GM12878 (cell line): ENCODE measurements at regions not wholly inside any gene's neighbourhood (a gene's known extent, or its start where the extent isn't known, plus 50 kb on each side); places are given as distances from the start of the nearest gene placed in this dataset.

Experiments
- ATAC-seq: fragments of 200-7000 bp; cut with Tn5 transposase; 3 replicates; pipeline ENCODE4 v1.9.1; 2020; ENCODE audit warnings: mild to moderate bottlenecking, moderate library complexity
- BruUV-seq: library from RNA; stranded (reverse); fragments of 400-500 nt; replicated peaks from 2 replicates; lab custom pipeline; 2021; lab: Mats Ljungman, UMichigan
- CTCF ChIA-PET: fragments of 300-600 bp; sonication (Branson Sonifier 250); formaldehyde crosslinking; extraction: SDS; loops from one replicate; lab custom pipeline; 2021; ENCODE audit warnings: inconsistent platforms; lab: Yijun Ruan, JAX
- POLR2A ChIA-PET: fragments of 350-600 bp; formaldehyde crosslinking; extraction: SDS; loops from one replicate; lab custom pipeline; 2021; ENCODE audit warnings: inconsistent platforms; lab: Charles Lee
- RAD21 ChIA-PET: fragments of 300-600 bp; sonication (Branson Sonifier 250); formaldehyde crosslinking; loops from one replicate; lab custom pipeline; 2023; ENCODE audit warnings: antibody characterized with exemption; ENCODE audit not compliant: unreplicated experiment; lab: Charles Lee
- SMC1A ChIA-PET: fragments of 300-600 bp; sonication (Branson Sonifier 250); formaldehyde crosslinking; loops from one replicate; lab custom pipeline; 2023; ENCODE audit not compliant: unreplicated experiment, uncharacterized antibody; lab: Charles Lee
- DNase-seq: peaks from one replicate; pipeline ENCODE4 v3.0.0-alpha.2; 2011; ENCODE audit warnings: low read depth, low spot score
- FAIRE-seq: peaks from 3 replicates; lab custom pipeline; 2011; peaks lifted over from hg19 to GRCh38; lab: Jason Lieb, UNC
- H2AFZ ChIP-seq: 2 replicates; pipeline ENCODE4 v1.6.0; 2011; ENCODE audit warnings: low read depth, low read length, control low read depth; ENCODE audit not compliant: control insufficient read depth
- H3K27ac ChIP-seq: 2 replicates; pipeline ENCODE4 v1.5.1; 2011; ENCODE audit warnings: control low read depth; ENCODE audit not compliant: control insufficient read depth, insufficient read depth
- H3K27me3 ChIP-seq, 2 experiments: replicated peaks in 1 of 2; 2 replicates each; pipeline versions ENCODE4 v1.6.0 to v1.6.1; 2011; ENCODE audit warnings: low read length in 1 of 2; ENCODE audit not compliant: control insufficient read depth in 2 of 2, insufficient read depth in 2 of 2
- H3K36me3 ChIP-seq, 2 experiments: 2 replicates each; pipeline ENCODE4 v1.5.1; 2011; ENCODE audit warnings: low read length in 1 of 2; ENCODE audit not compliant: control insufficient read depth in 2 of 2, insufficient read depth in 2 of 2
- H3K4me1 ChIP-seq: 2 replicates; pipeline ENCODE4 v1.6.1; 2011; ENCODE audit warnings: mild to moderate bottlenecking, low read length, moderate library complexity, mixed read lengths; ENCODE audit not compliant: control insufficient read depth, insufficient read depth
- H3K4me2 ChIP-seq: 2 replicates; pipeline ENCODE4 v1.6.0; 2011; ENCODE audit warnings: control low read depth; ENCODE audit not compliant: control insufficient read depth, insufficient read depth
- H3K4me3 ChIP-seq: fragments of 200-600 bp; sonication (generic); 2 replicates; pipeline ENCODE4 v1.5.1; 2016
- H3K79me2 ChIP-seq: 2 replicates; pipeline ENCODE4 v1.6.0; 2011; ENCODE audit warnings: low read length; ENCODE audit not compliant: control insufficient read depth, insufficient read depth
- H3K9ac ChIP-seq: 2 replicates; pipeline ENCODE4 v1.8.0; 2011; ENCODE audit warnings: low read length, control low read depth, mixed read lengths; ENCODE audit not compliant: control insufficient read depth, insufficient read depth
- H3K9me3 ChIP-seq: replicated peaks from 3 replicates; pipeline ENCODE4 v1.5.1; 2011; ENCODE audit warnings: mild to moderate bottlenecking, low read length; ENCODE audit not compliant: control insufficient read depth, insufficient read depth
- H4K20me1 ChIP-seq: 2 replicates; pipeline ENCODE4 v1.6.0; 2011; ENCODE audit not compliant: control insufficient read depth, insufficient read depth
- BRCA1 ChIP-seq: IDR thresholded peaks from 2 replicates; pipeline ENCODE4 v1.6.1; 2011; ENCODE audit warnings: low read depth, low read length, improper control_type of control experiment
- CREM ChIP-seq: IDR thresholded peaks from 2 replicates; pipeline ENCODE4 v1.6.1; 2014; ENCODE audit warnings: antibody characterized with exemption, low read depth
- EZH2 ChIP-seq: IDR thresholded peaks from 2 replicates; pipeline ENCODE4 v1.6.1; 2012; ENCODE audit warnings: low read depth, mild to moderate bottlenecking, control low read depth, inconsistent platforms, low read length, borderline replicate concordance; ENCODE audit not compliant: control insufficient read depth
- FOXK2 ChIP-seq: fragments of 450-650 bp; IDR thresholded peaks from 2 replicates; pipeline ENCODE4 v1.6.1; 2017; ENCODE audit warnings: mild to moderate bottlenecking, moderate library complexity
- MAX ChIP-seq: IDR thresholded peaks from 2 replicates; pipeline ENCODE4 v1.6.1; 2012; ENCODE audit warnings: low read depth, low read length, improper control_type of control experiment
- NFYB ChIP-seq: IDR thresholded peaks from 2 replicates; pipeline ENCODE4 v1.6.1; 2011; ENCODE audit warnings: low read depth, mild to moderate bottlenecking, low read length, improper control_type of control experiment, moderate library complexity; ENCODE audit not compliant: insufficient read depth
- SUPT20H ChIP-seq: IDR thresholded peaks from 2 replicates; pipeline ENCODE4 v1.6.1; 2011; ENCODE audit warnings: low read depth, mild to moderate bottlenecking, low read length, moderate library complexity, borderline replicate concordance; ENCODE audit not compliant: control insufficient read depth
- ZBED1 ChIP-seq: IDR thresholded peaks from 2 replicates; pipeline ENCODE4 v1.6.1; 2016; ENCODE audit warnings: borderline replicate concordance
- ZNF24 ChIP-seq: fragments of 450-650 bp; IDR thresholded peaks from 2 replicates; pipeline ENCODE4 v1.6.1; 2017; ENCODE audit warnings: antibody characterized with exemption, mild to moderate bottlenecking
- ZNF592 ChIP-seq: fragments of 450-650 bp; IDR thresholded peaks from 2 replicates; pipeline ENCODE4 v1.6.1; 2017; ENCODE audit warnings: mild to moderate bottlenecking, moderate library complexity
- ZNF622 ChIP-seq: fragments of 450-650 bp; IDR thresholded peaks from 2 replicates; pipeline ENCODE4 v1.6.1; 2017; ENCODE audit warnings: mild to moderate bottlenecking, inconsistent platforms
- WGBS: methylation state at CpG from one replicate; pipeline ENCODE4 v1.1.6; 2016; ENCODE audit warnings: low lambda C conversion rate; ENCODE audit not compliant: insufficient replicate concordance, insufficient coverage; ENCODE audit errors: missing lambda C conversion rate; 5-methylcytosine and 5-hydroxymethylcytosine counted together
- in situ Hi-C: fragments of 300-500 bp; cut with MboI; formaldehyde crosslinking; loops from 9 replicates; pipeline ENCODE4 v1.14.3; 2018; ENCODE audit warnings: mixed read lengths
- intact Hi-C: fragments of 100-400 bp; cut with micrococcal nuclease; formaldehyde crosslinking; loops from one replicate; pipeline ENCODE4 v1.14.2; 2022; ENCODE audit not compliant: unreplicated experiment
- TF ChIP-seq, protein P1 (sequence below): IDR thresholded peaks from 2 replicates; pipeline ENCODE4 v1.6.1; 2011; ENCODE audit warnings: borderline replicate concordance, low read depth, mild to moderate bottlenecking, moderate library complexity, low read length; ENCODE audit not compliant: insufficient read depth, poor library complexity, severe bottlenecking

GRCh38 chr11:29326757-29327156 is 690.1 kb downstream of the KCNA4 start:
- H3K4me3 ChIP-seq = no peak overlapping the region
- H2AFZ ChIP-seq = no peak overlapping the region
- no peak overlapping the region for H3K4me2 ChIP-seq
- H3K9me3 ChIP-seq = no peaks in the 10 kb centered on the region
- ATAC-seq (no peak), DNase-seq (no peak), FAIRE-seq (no peak)
- no peaks in the 10 kb centered on the region for H3K4me1 ChIP-seq
- RAD21 ChIA-PET = interaction anchor here (0.8 kb wide), 1 partner anchor 166 kb away, joined by 3 read pairs; no protein-coding TSS in a partner anchor
- no peaks in the 10 kb centered on the region for H3K27me3 ChIP-seq
- intact Hi-C loops = loop anchor here (10.0 kb wide), 1 partner anchor 1532 kb away; no protein-coding TSS in a partner anchor
- no peaks in the 10 kb centered on the region for H4K20me1 ChIP-seq
- no peak overlapping the region for H3K9ac ChIP-seq
- H3K27ac ChIP-seq = no peak overlapping the region
- no TSS peak for BruUV-seq
- SMC1A ChIA-PET = interaction anchor here (0.6 to 7.3 kb wide), 6 partner anchors 32 to 1841 kb away, joined by 3 to 65 read pairs (median 4); no protein-coding TSS in a partner anchor
- CTCF ChIA-PET = interaction anchor here (0.9 to 3.7 kb wide), 5 partner anchors 8 to 66 kb away, joined by 3 to 14 read pairs (median 6); no protein-coding TSS in a partner anchor
- 52% methylated on average over 3 of the region's 3 CpGs for WGBS
- H3K79me2 ChIP-seq = no peaks in the 10 kb centered on the region
- in situ Hi-C loops = loop anchor here (25.0 kb wide), 1 partner anchor 639 kb away; no protein-coding TSS in a partner anchor
- H3K36me3 ChIP-seq = no peaks in the 10 kb centered on the region
- POLR2A ChIA-PET = no interaction called here
- peak; percentile 91 for TF ChIP-seq ZNF24
- TF ChIP-seq, protein P1, sequence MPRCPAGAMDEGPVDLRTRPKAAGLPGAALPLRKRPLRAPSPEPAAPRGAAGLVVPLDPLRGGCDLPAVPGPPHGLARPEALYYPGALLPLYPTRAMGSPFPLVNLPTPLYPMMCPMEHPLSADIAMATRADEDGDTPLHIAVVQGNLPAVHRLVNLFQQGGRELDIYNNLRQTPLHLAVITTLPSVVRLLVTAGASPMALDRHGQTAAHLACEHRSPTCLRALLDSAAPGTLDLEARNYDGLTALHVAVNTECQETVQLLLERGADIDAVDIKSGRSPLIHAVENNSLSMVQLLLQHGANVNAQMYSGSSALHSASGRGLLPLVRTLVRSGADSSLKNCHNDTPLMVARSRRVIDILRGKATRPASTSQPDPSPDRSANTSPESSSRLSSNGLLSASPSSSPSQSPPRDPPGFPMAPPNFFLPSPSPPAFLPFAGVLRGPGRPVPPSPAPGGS = no peak
- no peak for TF ChIP-seq BRCA1

DNA sequence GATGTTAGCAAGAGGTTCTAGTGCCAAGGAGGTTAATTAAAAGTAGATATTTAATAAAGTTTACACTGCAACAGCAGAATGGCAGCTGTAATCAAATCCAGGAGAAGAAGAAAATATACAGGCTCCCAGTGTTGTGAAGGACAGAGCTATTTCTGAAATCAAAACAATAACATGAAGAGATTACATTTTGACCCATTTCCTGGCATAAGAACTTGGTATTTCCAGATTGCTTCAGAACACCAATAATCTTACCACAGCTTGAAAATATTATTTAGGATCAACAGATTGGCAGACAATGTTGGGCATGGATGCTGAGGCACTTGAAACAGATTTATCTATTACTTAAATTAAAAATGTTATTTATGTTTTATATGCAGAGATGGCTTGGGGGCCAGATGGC is 692.5 kb downstream of the KCNA4 start:
- SMC1A ChIA-PET = interaction anchor here (0.7 to 7.3 kb wide), 7 partner anchors 13 to 1629 kb away, joined by 3 to 65 read pairs (median 6); no protein-coding TSS in a partner anchor
- no peak overlapping the region for H2AFZ ChIP-seq
- TF ChIP-seq SUPT20H = no peak
- TF ChIP-seq ZNF622 = no peak
- no peak for TF ChIP-seq FOXK2
- TF ChIP-seq MAX = no peak
- no peak for TF ChIP-seq ZBED1
- TF ChIP-seq CREM = no peak
- no peak for TF ChIP-seq EZH2
- TF ChIP-seq NFYB = no peak
- TF ChIP-seq ZNF592 = no peak

More for the DNA sequence above, 692.5 kb downstream of the KCNA4 start:
- BruUV-seq = no TSS peak
- no peaks in the 10 kb centered on the region for H3K4me1 ChIP-seq
- no peak overlapping the region for H3K27ac ChIP-seq
- ChIA-PET RAD21 (interaction anchor here (1.3 to 1.4 kb wide), 2 partner anchors 12 to 64 kb away, joined by 3 to 4 read pairs; no protein-coding TSS in a partner anchor), POLR2A (no interaction called here), CTCF (interaction anchor here (0.6 to 3.7 kb wide), 4 partner anchors 10 to 629 kb away, joined by 3 to 14 read pairs (median 7); no protein-coding TSS in a partner anchor)
- intact Hi-C loops (loop anchor here (10.0 kb wide), 1 partner anchor 1530 kb away; no protein-coding TSS in a partner anchor), in situ Hi-C loops (no loop called here)
- H3K36me3 ChIP-seq = no peaks in the 10 kb centered on the region
- H3K9ac ChIP-seq = no peak overlapping the region
- FAIRE-seq (no peak), DNase-seq (no peak), ATAC-seq (no peak)
- H3K4me3 ChIP-seq = no peak overlapping the region
- H4K20me1 ChIP-seq = no peaks in the 10 kb centered on the region
- H3K4me2 ChIP-seq = no peak overlapping the region
- H3K27me3 ChIP-seq = no peaks in the 10 kb centered on the region
- no peaks in the 10 kb centered on the region for H3K79me2 ChIP-seq
- no peaks in the 10 kb centered on the region for H3K9me3 ChIP-seq
